ENCODE measurements at regions not wholly inside any gene's neighbourhood (a gene's known extent, or its start where the extent isn't known, plus 50 kb on each side); places are given as distances from the start of the nearest gene placed in this dataset.

- no peak overlapping the region for H2AFZ ChIP-seq (ENCODE audit: low read length)
- in situ Hi-C loops (cut with HindIII; ENCODE audit: extremely low pct_ligation_motif_present, low pct_unique_long_range_greater_than_20kb) (no loop called here), intact Hi-C loops (cut with micrococcal nuclease; ENCODE audit: unreplicated experiment) (no loop called here)
- peaks cover 2% of the 10 kb centered on the region; the same call in 1 of the 2 replicates for H4K20me1 ChIP-seq (ENCODE audit: insufficient read depth, low read length)
- BruUV-seq (replicated peaks) = no TSS peak
- H3K9me3 ChIP-seq (ENCODE audit: low read length) = no peaks in the 10 kb centered on the region; the same call in 1 of the 2 replicates
- 92% methylated on average over 17 of the region's 20 CpGs for WGBS (ENCODE audit: low lambda C conversion rate)
- H3K36me3 ChIP-seq (replicated peaks in 1 of 2; ENCODE audit: control insufficient read depth in 1 of 2, insufficient read depth in 2 of 2, low read length in 2 of 2) = no peaks in the 10 kb centered on the region
- DNase-seq (ENCODE audit: low spot score) = no peak
- no peaks in the 10 kb centered on the region for H3K79me2 ChIP-seq (ENCODE audit: insufficient read depth, low read length)
- FAIRE-seq = no peak
- ChIA-PET CTCF (ENCODE audit: low intra/inter-chr PET ratio, low total read pairs) (no interaction called here), POLR2A (no interaction called here)
- no peak overlapping the region for H3K27ac ChIP-seq (ENCODE audit: extremely low read length, insufficient read depth, low read length)
- no peak overlapping the region for H3K9ac ChIP-seq (ENCODE audit: insufficient read depth, low read depth, low read length)
- no peak for ATAC-seq
- no peak overlapping the region for H3K4me3 ChIP-seq (replicated peaks in 1 of 3; ENCODE audit: insufficient read depth in 1 of 3, low read depth in 2 of 3, low read length in 3 of 3)
- H3K4me2 ChIP-seq (ENCODE audit: low read depth, low read length) = no peak overlapping the region
- H3K27me3 ChIP-seq (ENCODE audit: control insufficient read depth in 1 of 2, insufficient read depth in 2 of 2, low read length in 2 of 2) = no peaks in the 10 kb centered on the region
- H3K4me1 ChIP-seq (ENCODE audit: insufficient read depth, low read length) = peaks cover 21% of the 10 kb centered on the region
- TF ChIP-seq ZFP82 (CRISPR knock-in tag; IDR thresholded peaks at IDR 0.05; ENCODE audit: borderline replicate concordance) = no peak
- no peak for TF ChIP-seq THRA (CRISPR knock-in tag; IDR thresholded peaks at IDR 0.05; ENCODE audit: borderline replicate concordance)
- no peak for TF ChIP-seq NAIF1 (CRISPR knock-in tag; IDR thresholded peaks at IDR 0.05; ENCODE audit: borderline replicate concordance)
- no peak for TF ChIP-seq GPBP1L1 (CRISPR knock-in tag; IDR thresholded peaks at IDR 0.05)
- no peak for TF ChIP-seq MAX (IDR thresholded peaks at IDR 0.05)
- no peak for TF ChIP-seq JUNB (CRISPR knock-in tag; IDR thresholded peaks at IDR 0.05; ENCODE audit: borderline replicate concordance)
- TF ChIP-seq HIC2 (CRISPR knock-in tag; IDR thresholded peaks at IDR 0.05; ENCODE audit: low read depth) = no peak
- no peak for TF ChIP-seq HNF4G (IDR thresholded peaks at IDR 0.05; ENCODE audit: borderline replicate concordance, low read depth, low read length)
- TF ChIP-seq HNF4G (CRISPR knock-in tag; IDR thresholded peaks at IDR 0.05; ENCODE audit: borderline replicate concordance, low read depth) = no peak
- no peak for TF ChIP-seq TP53 (CRISPR knock-in tag; conservative IDR thresholded peaks at IDR 0.05)
- TF ChIP-seq ZNF468 (CRISPR knock-in tag; IDR thresholded peaks at IDR 0.05) = no peak
- no peak for TF ChIP-seq MTA1 (CRISPR knock-in tag; IDR thresholded peaks at IDR 0.05; ENCODE audit: borderline replicate concordance)
- TF ChIP-seq ZNF768 (CRISPR knock-in tag; IDR thresholded peaks at IDR 0.05) = no peak
- TF ChIP-seq CCAR2 (optimal IDR thresholded peaks at IDR 0.05; ENCODE audit: low read depth, low read length) = no peak
- TF ChIP-seq ZMAT5 (CRISPR knock-in tag; IDR thresholded peaks at IDR 0.05; ENCODE audit: borderline replicate concordance, low read depth) = no peak
Measured at GRCh38 chr11:70625582-70626518, 227.5 kb downstream of the CTTN start.
